Kidney (tissue), 13 donors: ENCODE measurements at regions not wholly inside any gene's neighbourhood (a gene's known extent, or its start where the extent isn't known, plus 50 kb on each side); places are given as distances from the start of the nearest gene placed in this dataset.
A peak's percentile ranks its signal among the peaks of the same experiment; 100 is the strongest.

Experiments
- DNase-seq, 5 donors: peaks; one replicate each; pipeline ENCODE4 v3.0.0-alpha.2; 2013 to 2020
- FAIRE-seq: peaks from 2 replicates; lab custom pipeline; 2012; peaks lifted over from hg19 to GRCh38; lab: Jason Lieb, UNC
- H3K27ac ChIP-seq, 2 donors: one replicate each; pipeline ENCODE4 v1.7.0; 2013; ENCODE audit warnings: low read depth in 2 of 2, low read length in 2 of 2, inconsistent platforms in 1 of 2
- H3K27me3 ChIP-seq: one replicate; pipeline ENCODE4 v1.7.1; 2013; ENCODE audit warnings: low read length, inconsistent platforms; ENCODE audit not compliant: control insufficient read depth, insufficient read depth
- H3K36me3 ChIP-seq, 3 donors: one replicate each; pipeline versions ENCODE4 v1.7.0 to v1.7.1; 2013; ENCODE audit warnings: low read length in 3 of 3, control low read depth in 1 of 3, inconsistent platforms in 1 of 3; ENCODE audit not compliant: insufficient read depth in 3 of 3, control insufficient read depth in 2 of 3
- H3K4me1 ChIP-seq, 3 donors: one replicate each; pipeline versions ENCODE4 v1.7.0 to v1.7.1; 2013; ENCODE audit warnings: low read length in 3 of 3, inconsistent platforms in 1 of 3, low read depth in 1 of 3; ENCODE audit not compliant: control insufficient read depth in 2 of 3, insufficient read depth in 2 of 3
- H3K4me3 ChIP-seq, 3 donors: one replicate each; pipeline versions ENCODE4 v1.7.0 to v1.8.1; 2013; ENCODE audit warnings: low read length in 3 of 3, control low read depth in 1 of 3, inconsistent platforms in 1 of 3
- H3K9ac ChIP-seq, 3 donors: one replicate each; pipeline versions ENCODE4 v1.7.0 to v1.7.1; 2013; ENCODE audit warnings: low read length in 3 of 3, control low read depth in 1 of 3, inconsistent platforms in 1 of 3
- H3K9me3 ChIP-seq, 3 donors: one replicate each; pipeline versions ENCODE4 v1.7.0 to v1.7.1; 2013; ENCODE audit warnings: low read length in 3 of 3, control low read depth in 1 of 3, inconsistent platforms in 1 of 3; ENCODE audit not compliant: control insufficient read depth in 2 of 3, insufficient read depth in 1 of 3
- intact Hi-C: fragments of 100-400 bp; cut with DNase I; formaldehyde crosslinking; loops from one replicate; pipeline ENCODE4 v1.11.1; 2022
- TF ChIP-seq, protein P1 (sequence below): IDR thresholded peaks from 3 replicates; pipeline ENCODE4 v1.5.1; 2012; ENCODE audit warnings: mild to moderate bottlenecking, moderate library complexity, borderline replicate concordance; ENCODE audit not compliant: insufficient read depth; ENCODE audit errors: extremely low read depth
- donor health status: control.
- donor health status: control.
- donor health status: control.
- donor health status: control.
- donor health status: control.
- donor health status: DM: yes; HTN: yes; CAD: no.
- donor health status: Normal renal cell carcinoma (clear cell type).

DNA sequence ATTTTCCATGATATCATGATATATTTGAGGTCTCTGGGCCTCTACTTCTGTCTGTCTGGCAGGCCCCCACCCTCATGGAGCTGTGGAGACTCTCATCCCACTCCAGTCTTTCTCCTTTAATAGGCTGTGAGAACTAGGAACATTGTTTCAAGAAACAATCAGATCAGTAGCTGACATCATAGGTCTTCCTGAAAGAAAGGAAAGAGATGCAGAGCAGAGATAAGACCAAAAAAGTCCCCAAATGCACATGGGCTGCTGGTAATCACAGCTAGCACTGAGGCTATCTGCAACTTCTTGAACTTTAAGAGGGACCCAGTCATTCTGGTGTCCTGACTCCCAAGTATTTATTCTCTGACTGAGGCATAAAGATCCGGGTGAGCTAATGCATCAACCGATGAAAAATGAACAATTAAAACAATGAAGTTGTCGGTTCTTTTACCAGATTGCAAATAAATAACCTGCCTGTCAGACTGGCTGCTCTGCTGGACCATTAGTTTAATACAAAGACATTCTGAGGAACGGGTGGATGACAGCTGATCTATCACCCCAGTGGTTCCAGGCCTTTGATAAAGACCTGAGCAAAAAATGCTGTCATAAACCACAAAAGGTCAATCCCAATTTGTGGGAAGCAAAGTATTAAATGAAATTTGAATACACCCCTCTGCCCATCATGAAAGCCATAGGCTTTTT is 780.8 kb upstream of the GOLIM4 start:
- Histone ChIP-seq H3K27ac (no peak overlapping the region), H3K36me3 (no peaks in the 10 kb centered on the region), H3K4me3 (no peak overlapping the region), H3K4me1 (no peaks in the 10 kb centered on the region), H3K9me3 (no peaks in the 10 kb centered on the region), H3K27me3 (no peaks in the 10 kb centered on the region), H3K9ac (no peak overlapping the region)
- peak in 1 of 5 donors; percentile 9 for DNase-seq
- TF ChIP-seq, protein P1, sequence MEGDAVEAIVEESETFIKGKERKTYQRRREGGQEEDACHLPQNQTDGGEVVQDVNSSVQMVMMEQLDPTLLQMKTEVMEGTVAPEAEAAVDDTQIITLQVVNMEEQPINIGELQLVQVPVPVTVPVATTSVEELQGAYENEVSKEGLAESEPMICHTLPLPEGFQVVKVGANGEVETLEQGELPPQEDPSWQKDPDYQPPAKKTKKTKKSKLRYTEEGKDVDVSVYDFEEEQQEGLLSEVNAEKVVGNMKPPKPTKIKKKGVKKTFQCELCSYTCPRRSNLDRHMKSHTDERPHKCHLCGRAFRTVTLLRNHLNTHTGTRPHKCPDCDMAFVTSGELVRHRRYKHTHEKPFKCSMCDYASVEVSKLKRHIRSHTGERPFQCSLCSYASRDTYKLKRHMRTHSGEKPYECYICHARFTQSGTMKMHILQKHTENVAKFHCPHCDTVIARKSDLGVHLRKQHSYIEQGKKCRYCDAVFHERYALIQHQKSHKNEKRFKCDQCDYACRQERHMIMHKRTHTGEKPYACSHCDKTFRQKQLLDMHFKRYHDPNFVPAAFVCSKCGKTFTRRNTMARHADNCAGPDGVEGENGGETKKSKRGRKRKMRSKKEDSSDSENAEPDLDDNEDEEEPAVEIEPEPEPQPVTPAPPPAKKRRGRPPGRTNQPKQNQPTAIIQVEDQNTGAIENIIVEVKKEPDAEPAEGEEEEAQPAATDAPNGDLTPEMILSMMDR, result no peak
- no peak for FAIRE-seq
- intact Hi-C loops, result no loop called here

DNA sequence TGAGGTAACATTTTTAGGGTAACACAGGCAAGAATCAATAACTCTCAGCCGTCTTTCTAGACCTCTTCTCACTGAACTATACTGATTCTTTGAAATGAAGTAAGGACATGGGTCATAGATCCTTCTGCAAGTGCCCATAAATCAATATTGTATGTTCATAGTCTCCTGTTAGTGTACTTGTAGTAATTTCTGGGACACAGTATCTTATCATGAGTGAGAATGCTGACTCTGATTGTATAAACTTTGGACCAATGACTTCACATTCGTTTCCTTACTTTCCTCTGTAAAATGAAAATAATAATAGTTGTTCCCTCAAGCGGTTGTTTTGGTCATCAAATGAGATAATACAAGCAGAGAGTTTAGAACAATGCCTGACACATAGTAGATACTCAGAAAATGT is 777.1 kb upstream of the GOLIM4 start:
- Histone ChIP-seq H3K4me1 (no peaks in the 10 kb centered on the region), H3K27ac (no peak overlapping the region), H3K9me3 (no peaks in the 10 kb centered on the region), H3K9ac (no peak overlapping the region), H3K36me3 (no peaks in the 10 kb centered on the region), H3K27me3 (no peaks in the 10 kb centered on the region), H3K4me3 (no peak overlapping the region)
- FAIRE-seq, result no peak
- intact Hi-C loops, result no loop called here
- DNase-seq, result no peak
- TF ChIP-seq, protein P1, result no peak

DNA sequence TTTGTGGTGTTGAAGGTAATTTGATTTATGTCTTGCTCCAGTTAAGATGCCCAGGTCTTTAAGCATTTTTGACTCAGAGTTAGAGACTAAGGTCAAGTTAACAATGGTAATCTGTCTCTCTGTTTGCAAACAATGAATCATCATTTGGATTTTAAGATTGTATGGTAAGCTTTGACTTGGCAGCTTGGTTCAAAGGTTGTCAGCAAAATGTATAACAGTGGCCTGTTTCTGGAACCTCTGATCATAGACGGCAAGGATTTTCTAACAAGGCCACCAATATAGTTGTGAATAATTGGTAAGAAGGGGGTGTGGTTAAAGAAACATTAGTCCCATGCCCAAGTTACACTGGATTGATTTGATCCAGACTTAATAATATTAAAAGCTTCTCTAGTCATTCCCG is 775.2 kb upstream of the GOLIM4 start:
- TF ChIP-seq, protein P1, result no peak
- no peak overlapping the region for H3K4me3 ChIP-seq
- H3K9me3 ChIP-seq, result no peaks in the 10 kb centered on the region
- intact Hi-C loops, result no loop called here
- H3K9ac ChIP-seq, result no peak overlapping the region
- H3K36me3 ChIP-seq, result no peaks in the 10 kb centered on the region
- no peaks in the 10 kb centered on the region for H3K4me1 ChIP-seq
- DNase-seq, result no peak
- H3K27me3 ChIP-seq, result no peaks in the 10 kb centered on the region
- no peak overlapping the region for H3K27ac ChIP-seq
- no peak for FAIRE-seq
